Muscle layer of colon (tissue), 2 donors: ENCODE measurements at regions not wholly inside any gene's neighbourhood (a gene's known extent, or its start where the extent isn't known, plus 50 kb on each side); places are given as distances from the start of the nearest gene placed in this dataset.

Experiments
- H3K27ac ChIP-seq: one replicate; pipeline ENCODE4 v1.7.0; 2013; ENCODE audit warnings: low read depth, mild to moderate bottlenecking, low read length, moderate library complexity
- H3K27me3 ChIP-seq, 2 donors: one replicate each; pipeline ENCODE4 v1.7.0; 2013; ENCODE audit warnings: low read length in 2 of 2, mild to moderate bottlenecking in 2 of 2; ENCODE audit not compliant: insufficient read depth in 2 of 2, control insufficient read depth in 1 of 2
- H3K36me3 ChIP-seq: one replicate; pipeline ENCODE4 v1.7.0; 2013; ENCODE audit warnings: mild to moderate bottlenecking, low read length; ENCODE audit not compliant: insufficient read depth
- H3K4me1 ChIP-seq: one replicate; pipeline ENCODE4 v1.7.0; 2013; ENCODE audit warnings: mild to moderate bottlenecking, low read length; ENCODE audit not compliant: insufficient read depth
- H3K4me3 ChIP-seq, 2 donors: one replicate each; pipeline ENCODE4 v1.7.0; 2013; ENCODE audit warnings: low read length in 2 of 2, low read depth in 1 of 2, mild to moderate bottlenecking in 1 of 2, moderate library complexity in 1 of 2
- H3K9ac ChIP-seq: one replicate; pipeline ENCODE4 v1.7.0; 2013; ENCODE audit warnings: low read length
- H3K9me3 ChIP-seq: one replicate; pipeline ENCODE4 v1.7.0; 2013; ENCODE audit warnings: mild to moderate bottlenecking, low read length
- donor health status: abdominal sarcoma.
- donor health status: Adenocarcinoma of cecum.

- Histone ChIP-seq H3K9ac (no peak overlapping the region), H3K36me3 (no peaks in the 10 kb centered on the region), H3K4me3 (no peak overlapping the region), H3K9me3 (no peaks in the 10 kb centered on the region), H3K27ac (no peak overlapping the region), H3K27me3 (no peaks in the 10 kb centered on the region), H3K4me1 (no peaks in the 10 kb centered on the region)
Observed at GRCh38 chr6:155936127-155936526, 480.5 kb upstream of the NOX3 start.

GRCh38 chr6:155916846-155917624, 461.4 kb upstream of the NOX3 start:
- no peak overlapping the region for H3K27ac ChIP-seq
- no peaks in the 10 kb centered on the region for H3K4me1 ChIP-seq
- no peak overlapping the region for H3K4me3 ChIP-seq
- H3K9me3 ChIP-seq = no peaks in the 10 kb centered on the region
- H3K9ac ChIP-seq = no peak overlapping the region
- H3K27me3 ChIP-seq = no peaks in the 10 kb centered on the region
- H3K36me3 ChIP-seq = no peaks in the 10 kb centered on the region

- Histone ChIP-seq H3K27me3 (no peaks in the 10 kb centered on the region), H3K4me1 (no peaks in the 10 kb centered on the region), H3K4me3 (no peak overlapping the region), H3K36me3 (no peaks in the 10 kb centered on the region), H3K27ac (no peak overlapping the region), H3K9me3 (no peaks in the 10 kb centered on the region), H3K9ac (no peak overlapping the region)
Observed at GRCh38 chr6:155915651-155916050, 460.0 kb upstream of the NOX3 start.

GRCh38 chr6:155913816-155914215, 458.2 kb upstream of the NOX3 start:
- H3K27ac ChIP-seq = no peak overlapping the region
- no peaks in the 10 kb centered on the region for H3K36me3 ChIP-seq
- H3K27me3 ChIP-seq = no peaks in the 10 kb centered on the region
- no peak overlapping the region for H3K9ac ChIP-seq
- no peak overlapping the region for H3K4me3 ChIP-seq
- H3K4me1 ChIP-seq = no peaks in the 10 kb centered on the region
- H3K9me3 ChIP-seq = no peaks in the 10 kb centered on the region

- Histone ChIP-seq H3K4me1 (no peaks in the 10 kb centered on the region), H3K27me3 (no peaks in the 10 kb centered on the region), H3K9me3 (no peaks in the 10 kb centered on the region)
Observed at GRCh38 chr6:155909710-155910109, 454.1 kb upstream of the NOX3 start.

GRCh38 chr6:155895641-155896040, 440.0 kb upstream of the NOX3 start:
- no peak overlapping the region for H3K9ac ChIP-seq
- no peaks in the 10 kb centered on the region for H3K9me3 ChIP-seq
- H3K27ac ChIP-seq = no peak overlapping the region
- no peaks in the 10 kb centered on the region for H3K27me3 ChIP-seq
- no peak overlapping the region for H3K4me3 ChIP-seq
- H3K4me1 ChIP-seq = no peaks in the 10 kb centered on the region
- no peaks in the 10 kb centered on the region for H3K36me3 ChIP-seq

More at GRCh38 chr6:155909710-155910109, 454.1 kb upstream of the NOX3 start:
- Histone ChIP-seq H3K9ac (no peak overlapping the region), H3K36me3 (no peaks in the 10 kb centered on the region), H3K27ac (no peak overlapping the region), H3K4me3 (no peak overlapping the region)

GRCh38 chr6:155894758-155895157, 439.1 kb upstream of the NOX3 start:
- no peak overlapping the region for H3K4me3 ChIP-seq
- no peaks in the 10 kb centered on the region for H3K4me1 ChIP-seq
- H3K9ac ChIP-seq = no peak overlapping the region
- H3K9me3 ChIP-seq = no peaks in the 10 kb centered on the region
- H3K27me3 ChIP-seq = no peaks in the 10 kb centered on the region
- H3K36me3 ChIP-seq = no peaks in the 10 kb centered on the region
- H3K27ac ChIP-seq = no peak overlapping the region

GRCh38 chr6:155894262-155894661, 438.6 kb upstream of the NOX3 start:
- no peaks in the 10 kb centered on the region for H3K36me3 ChIP-seq
- no peak overlapping the region for H3K4me3 ChIP-seq
- H3K4me1 ChIP-seq = no peaks in the 10 kb centered on the region
- H3K9me3 ChIP-seq = no peaks in the 10 kb centered on the region
- H3K27me3 ChIP-seq = no peaks in the 10 kb centered on the region
- H3K27ac ChIP-seq = no peak overlapping the region
- no peak overlapping the region for H3K9ac ChIP-seq

GRCh38 chr6:155890409-155890808, 434.8 kb upstream of the NOX3 start:
- Histone ChIP-seq H3K36me3 (no peaks in the 10 kb centered on the region), H3K9ac (no peak overlapping the region), H3K4me3 (no peak overlapping the region), H3K4me1 (no peaks in the 10 kb centered on the region), H3K27ac (no peak overlapping the region), H3K9me3 (no peaks in the 10 kb centered on the region), H3K27me3 (no peaks in the 10 kb centered on the region)

GRCh38 chr6:155889410-155889809, 433.8 kb upstream of the NOX3 start:
- H3K4me3 ChIP-seq = no peak overlapping the region
- H3K9ac ChIP-seq = no peak overlapping the region
- H3K9me3 ChIP-seq = no peaks in the 10 kb centered on the region
- no peaks in the 10 kb centered on the region for H3K36me3 ChIP-seq
- no peaks in the 10 kb centered on the region for H3K4me1 ChIP-seq
- no peak overlapping the region for H3K27ac ChIP-seq
- H3K27me3 ChIP-seq = no peaks in the 10 kb centered on the region

- H3K4me1 ChIP-seq = no peaks in the 10 kb centered on the region
Observed at GRCh38 chr6:155887421-155887820, 431.8 kb upstream of the NOX3 start.

GRCh38 chr6:155883741-155884140, 428.1 kb upstream of the NOX3 start:
- Histone ChIP-seq H3K4me3 (no peak overlapping the region), H3K9ac (no peak overlapping the region), H3K27me3 (no peaks in the 10 kb centered on the region), H3K36me3 (no peaks in the 10 kb centered on the region), H3K27ac (no peak overlapping the region), H3K9me3 (no peaks in the 10 kb centered on the region), H3K4me1 (peaks cover 6% of the 10 kb centered on the region)

More at GRCh38 chr6:155887421-155887820, 431.8 kb upstream of the NOX3 start:
- Histone ChIP-seq H3K27ac (no peak overlapping the region), H3K36me3 (no peaks in the 10 kb centered on the region), H3K4me3 (no peak overlapping the region), H3K9ac (no peak overlapping the region), H3K9me3 (no peaks in the 10 kb centered on the region), H3K27me3 (no peaks in the 10 kb centered on the region)
